NCI-H524 treated with DMSO at 0.1 percent for 48 hours (cell line): ENCODE measurements at regions not wholly inside any gene's neighbourhood (a gene's known extent, or its start where the extent isn't known, plus 50 kb on each side); places are given as distances from the start of the nearest gene placed in this dataset.

Source experiments
- DNase-seq: peaks from one replicate; lab custom pipeline; 2025; lab: John Stamatoyannopoulos, UW

DNA sequence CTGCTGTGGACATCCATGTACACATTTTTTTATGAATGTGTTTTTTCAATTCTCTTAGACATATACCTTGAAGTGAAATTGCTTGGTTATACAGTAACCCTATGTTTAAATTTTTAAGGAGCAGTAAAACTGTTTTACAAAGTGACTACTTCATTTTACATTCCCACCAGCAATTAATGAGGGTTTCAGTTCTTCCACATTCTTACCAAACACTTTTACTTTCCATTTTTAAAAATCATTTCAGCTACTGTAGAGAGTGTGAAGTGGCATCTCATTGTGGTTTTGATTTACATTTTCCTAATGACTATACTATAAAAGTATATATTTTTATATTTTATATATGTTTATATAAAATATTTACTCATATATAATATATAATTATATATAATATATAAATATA, 1221.5 kb downstream of the PLA2G4A start:
- DNase-seq, result no peak

DNA sequence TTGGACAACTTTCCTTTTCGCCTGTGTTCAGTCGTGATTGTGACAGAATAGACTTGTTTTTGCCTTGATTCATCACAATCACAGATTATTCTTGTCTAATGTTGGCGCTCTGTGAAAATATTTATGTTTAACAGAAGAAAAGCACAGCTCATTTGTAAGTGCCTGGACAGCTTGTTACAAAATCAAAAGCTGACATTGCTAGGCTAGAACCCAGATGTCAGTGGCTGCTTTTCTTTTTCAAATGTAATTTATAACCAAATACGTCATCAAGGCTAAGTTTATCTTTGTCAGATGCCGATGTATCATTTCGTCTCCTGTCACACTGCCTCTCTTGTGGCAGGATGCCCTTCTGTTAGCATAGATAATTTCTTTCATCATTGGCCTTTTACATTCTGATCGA, 1227.3 kb downstream of the PLA2G4A start:
- DNase-seq, result no peak

- DNase-seq, result peak; percentile 10
Observed at GRCh38 chr1:188058801-188059200, 1230.1 kb downstream of the PLA2G4A start.

GRCh38 chr1:188061881-188062280, 1233.1 kb downstream of the PLA2G4A start:
- no peak for DNase-seq

DNA sequence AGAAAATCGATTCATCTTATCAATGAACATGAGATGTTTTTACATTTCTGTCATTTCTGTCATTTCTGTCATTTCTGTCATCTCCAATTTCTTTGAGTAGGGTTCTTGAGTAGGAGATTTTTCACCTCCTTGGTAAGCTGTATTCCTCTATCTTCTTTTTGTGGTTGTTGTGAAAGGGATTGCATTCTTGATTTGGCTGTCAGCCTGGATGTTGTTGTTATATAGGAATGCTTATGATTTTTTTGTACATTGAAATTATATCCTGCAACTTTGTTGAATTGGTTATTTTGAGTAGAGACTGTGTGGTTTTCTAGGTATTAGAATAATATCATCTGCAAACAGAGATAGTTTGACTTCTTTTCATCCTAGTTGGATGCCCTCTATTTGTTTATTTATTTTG, 1233.7 kb downstream of the PLA2G4A start:
- no peak for DNase-seq

- DNase-seq, result no peak
Observed at GRCh38 chr1:188065917-188066316, 1237.2 kb downstream of the PLA2G4A start.

- DNase-seq, result no peak
Observed at GRCh38 chr1:188070848-188071247, 1242.1 kb downstream of the PLA2G4A start.

- DNase-seq, result no peak
Observed at GRCh38 chr1:188089015-188089414, 1260.3 kb downstream of the PLA2G4A start.

DNA sequence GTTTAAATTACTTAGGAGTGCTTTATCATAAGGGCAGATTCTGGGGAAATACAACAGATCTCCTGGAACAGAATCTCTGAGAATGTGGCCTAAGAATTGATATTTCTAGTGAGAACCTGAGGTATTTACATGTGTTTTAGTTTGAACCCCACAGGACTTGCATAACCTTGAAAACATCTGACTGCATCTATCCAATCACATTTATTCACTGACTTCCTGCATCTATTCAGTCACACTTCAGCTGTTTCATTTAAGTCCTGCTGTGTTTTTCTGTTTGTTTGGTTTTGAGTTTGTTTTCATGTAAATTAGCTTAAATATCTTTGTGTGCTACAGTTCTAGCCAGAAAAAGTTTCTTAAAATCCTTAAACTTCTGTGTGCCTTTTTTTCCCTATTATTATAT, 1260.7 kb downstream of the PLA2G4A start:
- DNase-seq, result no peak

DNA sequence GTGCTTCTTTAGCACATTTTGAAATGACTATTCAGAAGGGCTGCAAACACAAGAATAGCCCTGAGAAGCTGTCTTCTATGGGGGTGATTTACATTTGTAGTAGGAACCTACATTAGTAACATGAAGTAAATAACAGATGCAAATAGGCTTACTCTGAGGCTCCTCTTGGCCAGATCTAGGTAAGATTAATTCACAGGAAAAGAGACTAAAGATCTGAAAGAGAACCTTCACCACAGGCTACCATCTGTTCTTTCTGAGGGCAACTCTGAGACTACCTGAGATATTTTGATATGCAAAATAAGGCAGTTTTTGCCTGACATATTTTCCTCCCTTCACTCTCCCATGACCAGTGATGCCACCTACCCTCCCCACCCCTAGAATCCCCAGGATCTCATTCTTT, 1267.8 kb downstream of the PLA2G4A start:
- no peak for DNase-seq

DNA sequence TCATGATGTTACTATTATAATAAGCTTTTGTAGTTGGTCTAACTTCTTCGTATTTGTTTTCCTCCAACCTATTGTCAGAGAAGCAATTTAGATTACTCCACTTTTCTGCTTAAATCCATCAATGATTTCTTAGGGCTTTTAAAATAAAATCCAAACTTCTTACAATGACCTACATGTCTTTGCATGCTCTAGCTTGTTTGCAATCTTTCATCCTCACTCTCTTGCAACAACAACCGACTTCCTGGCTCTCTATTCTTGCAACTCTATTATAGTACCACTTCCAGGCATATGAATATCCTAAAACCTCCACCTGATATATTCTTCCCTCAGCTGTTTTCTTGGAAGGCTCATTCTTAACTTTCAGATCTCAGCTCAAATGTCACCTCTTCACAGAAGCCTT, 1288.7 kb downstream of the PLA2G4A start:
- DNase-seq, result no peak

DNA sequence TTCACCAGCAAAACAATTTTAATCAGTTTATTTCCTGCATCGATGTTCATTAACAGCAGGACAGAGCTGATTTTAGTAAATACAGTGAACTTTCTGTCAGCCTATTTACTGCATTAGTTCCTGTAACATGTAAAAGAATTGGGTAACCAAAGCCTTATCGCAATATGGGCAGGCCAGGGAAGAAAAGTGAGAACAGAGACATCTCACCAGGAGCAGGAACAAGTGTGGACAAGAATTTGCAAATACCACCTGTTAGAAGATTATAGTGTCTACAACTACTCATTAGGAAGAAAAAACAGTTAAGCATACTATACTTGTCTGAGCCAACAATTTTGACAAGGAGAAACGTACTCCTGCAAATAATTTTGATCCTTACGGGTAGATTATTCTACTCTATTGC, 1293.9 kb downstream of the PLA2G4A start:
- DNase-seq, result no peak

DNA sequence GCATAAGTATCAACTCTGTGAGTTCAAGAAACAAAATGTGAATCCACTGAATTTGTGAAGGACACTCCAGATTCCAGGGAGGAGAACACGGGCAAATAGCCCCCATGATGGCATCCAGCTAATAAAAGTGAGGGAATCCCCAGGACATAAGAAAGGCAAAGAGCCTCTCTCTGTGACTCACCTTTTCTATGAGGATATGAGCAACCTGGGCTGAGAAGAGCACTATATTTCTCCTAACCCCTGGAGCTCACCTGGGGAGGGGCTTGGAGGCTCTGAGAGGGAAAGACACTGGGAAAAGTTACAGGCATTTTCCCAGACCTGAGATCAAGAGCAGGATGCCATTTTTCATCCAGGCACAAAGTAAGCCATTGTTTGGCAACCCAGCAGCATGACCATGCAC, 1298.8 kb downstream of the PLA2G4A start:
- DNase-seq, result no peak

- no peak for DNase-seq
Observed at GRCh38 chr1:188128761-188129160, 1300.0 kb downstream of the PLA2G4A start.

DNA sequence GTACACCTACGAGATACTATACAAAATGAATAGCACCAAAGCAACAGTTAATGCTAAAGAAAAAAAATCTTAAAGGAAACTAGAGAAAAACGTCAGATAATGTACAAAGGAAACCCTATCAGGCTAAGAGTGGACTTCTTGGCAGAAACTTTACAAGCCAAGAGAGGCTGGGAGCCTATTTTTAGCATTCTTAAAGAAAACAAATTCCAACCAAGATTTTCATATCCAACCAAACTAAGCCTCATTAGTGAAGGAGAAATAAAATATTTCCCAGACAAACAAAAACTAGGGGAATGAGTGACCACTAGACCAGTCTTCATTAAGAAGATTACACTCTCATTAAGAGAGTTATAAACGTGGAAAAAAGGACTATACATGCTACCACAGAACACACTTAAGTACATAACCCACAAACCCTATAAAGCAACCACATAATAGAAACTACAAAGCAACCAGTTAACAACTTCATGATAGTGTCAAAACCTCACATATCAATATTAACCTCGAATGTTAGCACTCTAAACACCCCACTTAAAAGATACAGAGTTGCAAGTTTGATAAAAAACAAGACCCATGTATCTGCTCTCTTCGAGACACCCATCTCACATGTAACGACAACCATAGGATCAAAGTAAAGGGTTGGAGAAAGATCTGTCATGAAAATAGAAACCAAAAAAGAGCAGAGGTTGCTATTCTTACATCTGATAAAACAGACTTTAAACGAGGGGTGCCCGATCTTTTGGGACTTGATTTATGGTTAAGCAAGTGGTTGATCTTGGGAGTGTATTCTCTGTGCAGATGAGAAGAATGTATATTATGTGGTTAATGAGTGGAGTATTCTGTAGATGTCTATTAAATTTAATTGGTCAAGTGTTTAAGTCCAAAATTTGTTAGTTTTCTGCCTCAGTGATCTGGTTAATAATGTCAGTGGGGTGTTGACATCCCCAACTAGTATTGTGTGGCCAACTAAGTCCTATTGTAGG, 1301.4 kb downstream of the PLA2G4A start:
- DNase-seq, result no peak

- no peak for DNase-seq
Observed at GRCh38 chr1:188137221-188137620, 1308.5 kb downstream of the PLA2G4A start.

GRCh38 chr1:188140958-188141357, 1312.2 kb downstream of the PLA2G4A start:
- DNase-seq, result peak; percentile 90

GRCh38 chr1:188154196-188154595, 1325.4 kb downstream of the PLA2G4A start:
- DNase-seq, result no peak

- DNase-seq, result no peak
Observed at GRCh38 chr1:188154761-188155160, 1326.0 kb downstream of the PLA2G4A start.

- no peak for DNase-seq
Observed at GRCh38 chr1:188155261-188155660, 1326.5 kb downstream of the PLA2G4A start.

GRCh38 chr1:188164459-188164858, 1335.7 kb downstream of the PLA2G4A start:
- no peak for DNase-seq

DNA sequence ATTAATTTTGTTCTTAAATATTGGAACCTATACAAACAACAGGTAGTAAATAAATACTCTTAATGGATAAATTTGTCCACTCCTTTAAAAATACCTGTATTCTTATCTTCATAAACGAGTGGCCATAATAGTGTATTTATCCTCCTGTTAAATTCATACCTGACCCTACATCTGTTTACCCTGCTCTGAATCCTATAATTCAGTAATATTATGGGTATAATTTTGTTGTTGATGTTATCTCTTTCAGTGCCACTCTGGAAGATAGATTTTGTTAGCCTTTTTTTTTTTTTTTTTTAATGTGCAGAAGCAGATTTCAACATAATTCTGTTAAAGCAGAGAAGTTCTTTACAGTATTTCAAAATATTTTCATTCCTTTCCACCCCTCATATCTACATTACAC, 1337.9 kb downstream of the PLA2G4A start:
- DNase-seq, result no peak

GRCh38 chr1:188169971-188170370, 1341.2 kb downstream of the PLA2G4A start:
- no peak for DNase-seq

DNA sequence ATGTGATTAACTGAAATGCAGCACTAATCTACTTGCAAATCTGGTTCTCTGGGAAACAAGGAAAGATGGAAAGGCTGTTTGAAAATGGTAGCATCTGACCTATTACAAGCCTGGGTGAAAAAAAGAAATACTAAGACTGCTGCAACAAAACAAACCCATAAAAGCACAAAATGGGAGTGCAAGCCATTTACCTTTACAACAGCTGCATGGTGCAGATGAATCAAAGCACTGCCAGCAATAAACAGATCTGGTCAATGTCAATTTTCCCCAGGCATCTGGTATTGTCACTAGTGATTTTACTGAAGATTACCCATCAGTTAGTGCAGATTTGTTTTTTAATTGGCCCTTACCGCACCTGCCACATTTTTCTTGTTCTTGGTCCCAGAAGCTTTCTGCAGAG, 1341.7 kb downstream of the PLA2G4A start:
- DNase-seq, result peak; percentile 92
